PC-3 (cell line): ENCODE measurements at regions not wholly inside any gene's neighbourhood (a gene's known extent, or its start where the extent isn't known, plus 50 kb on each side); places are given as distances from the start of the nearest gene placed in this dataset.

Experiments
- EZH2 ChIP-seq: fragments of 300-600 bp; sonication (generic); IDR thresholded peaks from one replicate; pipeline ENCODE4 v1.6.1; 2017; ENCODE audit warnings: antibody characterized with exemption, mild to moderate bottlenecking, low read length; ENCODE audit not compliant: unreplicated experiment
- EZH2phosphoT487 ChIP-seq: fragments of 300-600 bp; sonication (generic); IDR thresholded peaks from 2 replicates; pipeline ENCODE4 v1.6.1; 2018; ENCODE audit warnings: mild to moderate bottlenecking, antibody characterized with exemption, low read length, borderline replicate concordance
- TF ChIP-seq, protein P1 (sequence below): fragments of 300-600 bp; sonication (generic); conservative IDR thresholded peaks from 2 replicates; pipeline ENCODE4 v1.5.1; 2017; ENCODE audit warnings: antibody characterized with exemption, low read depth, mild to moderate bottlenecking, low read length

DNA sequence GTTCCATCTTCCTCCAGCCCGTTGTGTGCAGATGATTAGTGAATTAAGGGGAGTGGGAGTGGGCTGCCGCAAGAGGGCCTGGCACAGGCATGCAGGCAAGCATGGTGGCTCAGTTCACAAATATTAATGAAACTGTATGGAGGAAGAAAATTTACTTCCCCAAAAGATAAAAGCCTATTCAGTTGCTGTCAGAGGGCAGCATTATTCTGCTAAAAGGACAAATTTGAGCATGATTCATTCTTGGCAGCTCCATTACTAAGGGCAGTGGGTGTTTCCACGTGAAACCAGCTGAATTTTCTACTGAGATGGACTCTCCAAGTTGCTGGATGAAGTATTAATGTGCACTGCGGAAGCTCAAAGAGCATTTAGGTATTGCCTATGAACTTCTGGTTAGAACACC is 90.9 kb upstream of the WDR11 start:
- TF ChIP-seq, protein P1, sequence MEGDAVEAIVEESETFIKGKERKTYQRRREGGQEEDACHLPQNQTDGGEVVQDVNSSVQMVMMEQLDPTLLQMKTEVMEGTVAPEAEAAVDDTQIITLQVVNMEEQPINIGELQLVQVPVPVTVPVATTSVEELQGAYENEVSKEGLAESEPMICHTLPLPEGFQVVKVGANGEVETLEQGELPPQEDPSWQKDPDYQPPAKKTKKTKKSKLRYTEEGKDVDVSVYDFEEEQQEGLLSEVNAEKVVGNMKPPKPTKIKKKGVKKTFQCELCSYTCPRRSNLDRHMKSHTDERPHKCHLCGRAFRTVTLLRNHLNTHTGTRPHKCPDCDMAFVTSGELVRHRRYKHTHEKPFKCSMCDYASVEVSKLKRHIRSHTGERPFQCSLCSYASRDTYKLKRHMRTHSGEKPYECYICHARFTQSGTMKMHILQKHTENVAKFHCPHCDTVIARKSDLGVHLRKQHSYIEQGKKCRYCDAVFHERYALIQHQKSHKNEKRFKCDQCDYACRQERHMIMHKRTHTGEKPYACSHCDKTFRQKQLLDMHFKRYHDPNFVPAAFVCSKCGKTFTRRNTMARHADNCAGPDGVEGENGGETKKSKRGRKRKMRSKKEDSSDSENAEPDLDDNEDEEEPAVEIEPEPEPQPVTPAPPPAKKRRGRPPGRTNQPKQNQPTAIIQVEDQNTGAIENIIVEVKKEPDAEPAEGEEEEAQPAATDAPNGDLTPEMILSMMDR, result no peak
- TF ChIP-seq EZH2, result no peak
- no peak for TF ChIP-seq EZH2phosphoT487
